ENCODE measurements at regions not wholly inside any gene's neighbourhood (a gene's known extent, or its start where the extent isn't known, plus 50 kb on each side); places are given as distances from the start of the nearest gene placed in this dataset.

DNA sequence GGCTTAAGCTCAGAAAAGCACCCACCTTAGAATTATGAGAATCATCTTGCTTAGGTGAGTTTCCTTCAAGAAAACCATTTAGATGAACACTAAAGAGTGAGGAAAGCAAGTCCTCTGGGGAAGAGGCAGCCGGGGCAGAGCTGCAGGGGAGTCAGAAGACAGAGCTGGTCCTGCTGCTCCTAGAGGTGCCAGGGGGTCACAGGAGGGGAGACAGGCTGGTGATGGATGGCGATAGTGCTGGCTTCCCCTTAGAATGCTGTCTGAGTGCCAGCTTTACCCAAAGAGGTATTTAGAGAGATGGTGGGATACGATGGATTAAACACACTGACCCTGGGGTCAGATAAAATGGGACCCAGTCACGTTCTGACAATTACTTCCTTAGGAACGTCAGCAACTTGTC, 269.4 kb downstream of the TDRD15 start:
- no peak for DNase-seq (ENCODE audit: low read depth in 3 of 3)

- no peak for DNase-seq (ENCODE audit: low read depth in 3 of 3)
These were observed 271.6 kb downstream of the TDRD15 start for GRCh38 chr2:21395366-21395765.

GRCh38 chr2:21396252-21396651, 272.5 kb downstream of the TDRD15 start:
- no peak for DNase-seq (ENCODE audit: low read depth in 3 of 3)

GRCh38 chr2:21401022-21401698, 277.4 kb downstream of the TDRD15 start:
- no peak for DNase-seq (ENCODE audit: low read depth in 3 of 3)

- no peak for DNase-seq (ENCODE audit: low read depth in 3 of 3)
These were observed 280.4 kb downstream of the TDRD15 start for GRCh38 chr2:21404137-21404536.

GRCh38 chr2:21404827-21405625, 281.3 kb downstream of the TDRD15 start:
- DNase-seq (ENCODE audit: low read depth in 3 of 3), result no peak

DNA sequence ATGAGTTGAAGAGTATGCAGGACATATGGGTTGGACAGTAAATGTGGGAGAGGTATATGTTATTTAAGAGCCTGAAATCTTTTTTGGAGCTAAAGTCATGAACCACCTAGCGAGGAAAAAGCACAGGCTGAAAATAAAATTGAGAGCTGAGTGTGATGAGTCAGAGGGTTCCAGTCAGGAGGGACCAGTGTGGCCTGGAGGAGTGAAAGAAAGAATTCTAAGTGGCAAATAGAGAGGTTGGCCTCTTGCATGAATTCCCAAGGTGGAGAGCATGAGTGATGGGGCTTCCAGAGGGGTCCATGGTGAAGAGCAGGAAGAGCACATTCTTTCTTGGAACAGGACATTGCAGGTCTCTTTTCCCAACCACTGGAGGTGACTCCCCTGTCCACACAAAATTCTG, 282.6 kb downstream of the TDRD15 start:
- no peak for DNase-seq (ENCODE audit: low read depth in 3 of 3)

DNA sequence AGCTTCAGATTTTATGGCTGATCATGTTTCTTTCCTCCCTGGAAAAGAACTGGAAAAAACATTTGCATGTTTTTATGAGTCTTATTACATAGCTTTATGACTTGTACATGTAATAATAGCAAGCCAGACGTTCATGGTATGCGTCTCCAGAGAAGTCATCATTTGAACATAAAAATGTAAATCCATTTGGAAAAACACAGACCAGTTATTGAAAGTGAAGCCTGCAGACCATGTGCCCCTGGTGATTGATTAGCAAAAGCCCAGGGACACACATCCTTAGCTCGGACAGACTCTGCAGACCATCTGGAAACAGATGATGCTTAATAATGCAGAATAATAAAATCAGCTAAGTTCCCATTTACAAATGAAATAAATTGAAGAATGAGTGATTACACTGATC, 283.1 kb downstream of the TDRD15 start:
- DNase-seq (ENCODE audit: low read depth in 3 of 3), result no peak

GRCh38 chr2:21407851-21408250, 284.1 kb downstream of the TDRD15 start:
- no peak for DNase-seq (ENCODE audit: low read depth in 3 of 3)

GRCh38 chr2:21411741-21412140, 288.0 kb downstream of the TDRD15 start:
- no peak for DNase-seq (ENCODE audit: low read depth in 3 of 3)

GRCh38 chr2:21412944-21413443, 289.2 kb downstream of the TDRD15 start:
- no peak for DNase-seq (ENCODE audit: low read depth in 3 of 3)

- no peak for DNase-seq (ENCODE audit: low read depth in 3 of 3)
These were observed 291.5 kb downstream of the TDRD15 start for GRCh38 chr2:21415234-21415633.

DNA sequence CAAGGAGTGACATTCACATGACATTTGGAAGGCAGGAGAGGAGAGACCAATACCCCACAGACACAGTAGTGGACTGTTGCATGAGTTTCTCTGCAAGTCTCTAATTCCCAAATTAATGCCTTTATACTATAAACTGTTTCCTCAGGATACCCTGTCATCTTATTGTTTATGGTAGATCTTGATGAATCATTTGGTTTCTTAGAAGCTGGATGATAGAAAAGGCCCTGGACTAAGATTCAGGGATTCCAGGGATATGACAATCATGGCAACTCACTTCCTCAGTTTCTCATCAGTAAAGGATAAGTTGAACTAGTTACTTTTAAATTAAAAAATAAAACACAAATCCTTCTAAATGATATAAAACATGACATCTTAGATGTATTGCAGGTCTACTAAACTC, 292.5 kb downstream of the TDRD15 start:
- DNase-seq (ENCODE audit: low read depth in 3 of 3), result no peak

DNA sequence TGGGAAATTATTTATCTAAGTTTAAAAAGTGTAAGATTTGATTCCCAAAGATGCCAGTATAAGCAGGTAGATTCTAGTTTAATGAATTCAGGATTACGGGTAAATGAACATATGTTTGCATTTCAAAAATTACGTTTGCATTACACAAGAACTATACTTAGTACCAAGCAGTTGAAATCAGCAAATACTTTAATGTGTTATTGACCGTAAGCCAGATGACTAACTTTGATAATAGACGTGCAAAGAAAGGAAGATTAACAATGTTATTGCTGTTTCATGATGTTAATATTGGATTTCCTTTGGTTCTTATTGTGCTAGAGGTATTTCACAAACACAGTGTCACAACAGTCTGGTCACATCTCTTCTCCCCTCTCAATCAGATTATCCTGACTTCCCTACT, 294.7 kb downstream of the TDRD15 start:
- DNase-seq (ENCODE audit: low read depth in 3 of 3), result no peak

DNA sequence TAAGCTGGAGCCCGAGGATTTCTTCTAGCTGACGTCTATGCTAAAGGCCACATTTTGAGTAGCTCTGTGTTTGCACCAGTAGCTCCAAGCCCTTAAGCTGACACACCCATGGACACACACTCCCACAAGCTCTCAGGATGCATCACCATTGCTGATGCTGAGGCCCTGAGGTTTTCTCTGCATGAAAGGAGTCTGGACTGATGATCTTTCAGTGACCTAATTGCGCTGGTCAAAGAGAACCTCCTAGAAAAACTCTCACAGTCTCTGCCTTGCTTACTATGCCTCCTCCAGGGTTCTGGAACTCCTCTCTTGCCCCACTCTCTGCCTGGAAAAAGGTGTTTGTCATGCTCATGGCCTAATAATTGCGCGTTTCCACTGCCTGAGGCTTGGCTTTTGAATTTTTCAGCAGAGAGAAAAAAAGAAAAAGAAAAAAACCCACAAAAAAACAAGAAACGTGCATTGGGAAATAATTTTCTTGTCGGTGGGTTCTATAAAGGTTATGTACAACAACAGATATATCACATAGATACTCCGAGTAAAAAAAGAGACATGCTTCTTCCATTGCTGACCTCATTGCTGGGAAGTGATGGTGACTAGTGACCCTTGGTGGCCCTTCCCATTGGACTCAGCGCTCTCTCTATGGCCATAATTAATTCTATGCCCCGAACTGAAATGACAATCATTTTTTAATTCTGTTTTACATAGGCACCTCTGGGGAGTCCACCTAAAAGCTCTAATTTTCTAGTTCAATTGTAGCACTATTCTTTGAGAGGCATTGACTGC, 297.0 kb downstream of the TDRD15 start:
- no peak for DNase-seq (ENCODE audit: low read depth in 3 of 3)

DNA sequence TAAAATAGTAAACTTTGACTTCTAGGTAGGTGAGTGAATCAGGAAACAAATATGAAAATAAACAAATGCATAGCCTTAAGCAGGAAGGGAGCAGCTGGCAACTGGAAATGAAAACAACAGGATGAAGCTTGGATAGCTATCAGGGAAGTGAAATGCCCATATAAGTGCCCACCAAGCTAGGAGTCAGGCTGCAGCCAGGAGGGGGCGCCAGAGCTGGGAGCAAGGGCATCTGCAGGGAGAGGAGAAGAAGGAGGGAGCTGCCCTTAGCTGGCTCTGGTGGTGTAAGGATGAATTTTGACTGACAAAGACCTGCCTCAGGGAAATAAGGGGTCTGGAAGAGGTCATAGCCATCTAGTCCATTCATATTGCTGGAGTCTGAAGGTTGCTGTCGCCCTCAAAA, 298.3 kb downstream of the TDRD15 start:
- DNase-seq (ENCODE audit: low read depth in 3 of 3), result peak in 2 of 3 donors; percentile 1

GRCh38 chr2:21422724-21423522, 299.2 kb downstream of the TDRD15 start:
- no peak for DNase-seq (ENCODE audit: low read depth in 3 of 3)

GRCh38 chr2:21423854-21424253, 300.1 kb downstream of the TDRD15 start:
- DNase-seq (ENCODE audit: low read depth in 3 of 3), result no peak

DNA sequence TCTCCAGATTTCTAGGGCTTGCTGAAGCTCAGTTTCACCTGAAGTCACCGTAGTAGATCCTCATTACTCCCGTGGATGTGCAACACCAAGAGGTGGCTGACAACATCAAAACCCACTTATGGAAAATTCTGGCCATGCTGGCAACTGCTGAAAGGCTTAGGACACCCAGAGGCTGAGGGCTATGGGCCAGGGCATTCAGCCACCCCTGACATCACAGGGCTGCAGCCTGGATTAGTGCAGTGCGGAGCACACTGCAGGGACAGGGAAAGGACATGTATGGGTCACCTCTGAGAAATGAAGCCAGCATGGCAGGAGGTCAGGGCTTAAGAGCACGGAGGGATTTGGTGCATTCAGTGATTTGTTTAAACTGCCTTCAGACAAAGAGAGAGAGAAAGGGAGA, 300.6 kb downstream of the TDRD15 start:
- no peak for DNase-seq (ENCODE audit: low read depth in 3 of 3)

DNA sequence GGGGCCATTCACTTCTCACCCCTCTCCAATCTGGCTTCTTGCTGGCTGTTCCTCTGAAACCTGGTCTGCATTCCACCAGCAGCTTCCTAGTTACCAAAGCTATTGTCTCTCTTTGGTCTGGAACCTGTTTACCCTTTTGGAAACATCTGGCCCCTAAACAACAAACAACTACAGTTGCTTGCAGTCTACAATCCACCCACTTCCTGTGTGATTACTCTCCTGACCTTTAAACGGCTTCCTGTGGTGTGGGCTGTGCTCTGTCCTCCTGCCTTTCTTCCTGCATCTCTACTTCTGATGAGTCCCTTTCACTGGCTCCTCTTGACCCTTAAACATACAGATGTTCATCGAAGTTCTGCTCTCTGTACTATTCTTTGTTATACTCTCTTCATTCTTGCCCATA, 303.8 kb downstream of the TDRD15 start:
- DNase-seq (ENCODE audit: low read depth in 3 of 3), result no peak

DNA sequence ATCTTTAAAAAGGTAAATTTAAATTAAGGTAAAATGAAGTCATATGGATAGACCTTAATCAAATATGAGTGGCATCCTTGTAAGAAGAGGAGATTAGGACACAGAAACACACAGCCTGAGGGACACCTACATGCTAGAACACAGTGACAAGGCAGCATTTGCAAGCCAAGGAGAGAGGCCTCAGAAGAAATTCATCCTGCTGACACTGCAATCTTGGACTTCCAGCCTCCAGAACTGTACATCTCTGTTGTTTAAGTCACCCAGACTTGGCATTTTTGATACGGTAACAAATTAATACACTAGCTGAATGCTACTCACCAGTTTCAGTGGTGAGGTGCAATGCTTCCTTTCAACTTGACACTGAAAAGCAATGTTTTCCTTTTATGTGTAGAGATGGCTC, 305.0 kb downstream of the TDRD15 start:
- no peak for DNase-seq (ENCODE audit: low read depth in 3 of 3)

DNA sequence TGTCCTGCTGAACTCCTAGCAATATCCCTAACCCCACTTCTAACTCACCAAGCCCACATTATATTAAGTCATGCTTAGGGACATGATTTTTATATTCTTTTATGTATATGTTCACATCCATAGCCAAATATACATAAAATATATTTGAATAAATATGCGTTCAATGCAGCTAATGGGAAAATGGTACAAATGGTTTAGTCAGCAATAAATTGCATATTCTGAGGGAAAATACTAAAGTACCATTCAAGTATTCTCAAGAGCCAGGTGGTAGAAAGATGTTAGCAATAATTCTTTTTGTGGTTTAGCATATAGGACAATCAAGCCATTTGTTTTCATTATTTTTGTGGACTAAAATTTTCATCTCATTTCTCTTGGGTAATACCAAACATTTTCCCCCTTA, 306.0 kb downstream of the TDRD15 start:
- DNase-seq (ENCODE audit: low read depth in 3 of 3), result no peak
